Natural killer cell treated with Interleukin-12 subunit alpha and Interleukin-12 subunit beta and Interleukin-15 and Interleukin-18, amount 100 ng/mL, for 72 hours (primary cell): ENCODE measurements at regions not wholly inside any gene's neighbourhood (a gene's known extent, or its start where the extent isn't known, plus 50 kb on each side); places are given as distances from the start of the nearest gene placed in this dataset.

Experiments
- ATAC-seq, 2 donors: fragments of 150-1000 bp; cut with Tn5 transposase in 1 of 2; sonication (Bioruptor Pico), chemical (Tn5 transposase) in 1 of 2; 2 replicates each; pipeline ENCODE4 v1.10.0; 2021
- DNase-seq: peaks from one replicate; pipeline ENCODE4 v3.0.0; 2022; ENCODE audit warnings: low spot score
- H3K27ac Mint-ChIP-seq, 2 donors: 1 replicate in 1 of 2; 2 replicates in 1 of 2; pipeline ENCODE4 v1.8.0; 2022; ENCODE audit warnings: mixed read lengths in 2 of 2, mild to moderate bottlenecking in 1 of 2, moderate library complexity in 1 of 2
- H3K27me3 Mint-ChIP-seq, 2 donors: 1 replicate in 1 of 2; 2 replicates in 1 of 2; pipeline ENCODE4 v1.8.0; 2022; ENCODE audit warnings: mixed read lengths in 2 of 2
- H3K36me3 Mint-ChIP-seq: one replicate; pipeline ENCODE4 v1.8.0; 2022; ENCODE audit warnings: mixed read lengths
- H3K4me1 Mint-ChIP-seq, 2 donors: 1 replicate in 1 of 2; 2 replicates in 1 of 2; pipeline ENCODE4 v1.8.0; 2022; ENCODE audit warnings: low read depth in 2 of 2, mixed read lengths in 2 of 2, mild to moderate bottlenecking in 1 of 2
- H3K4me3 Mint-ChIP-seq: one replicate; pipeline ENCODE4 v1.8.0; 2022; ENCODE audit warnings: mixed read lengths
- H3K9me3 Mint-ChIP-seq: 2 replicates; pipeline ENCODE4 v1.8.0; 2022; ENCODE audit warnings: mixed read lengths

DNA sequence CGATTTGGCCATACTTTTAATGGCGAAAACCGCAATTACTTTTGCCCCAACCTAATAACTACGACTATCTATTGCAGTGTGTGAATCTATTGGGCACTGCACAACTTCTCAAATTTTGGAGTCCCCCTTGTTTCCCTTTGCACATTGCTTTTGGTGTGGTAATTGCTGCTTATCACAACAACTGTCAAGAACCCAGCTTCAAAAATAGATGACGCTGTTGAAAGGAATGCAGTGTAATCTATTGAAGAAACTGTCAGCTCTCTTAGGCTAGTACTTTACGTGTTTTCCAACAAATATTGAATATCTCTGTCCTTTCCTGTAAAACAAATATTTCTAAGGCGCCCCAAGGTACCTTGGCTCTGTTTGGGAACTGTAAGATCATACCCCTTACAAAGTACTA is 222.8 kb upstream of the UBE2E2 start:
- Mint-ChIP-seq H3K27me3 (no peaks in the 10 kb centered on the region), H3K36me3 (no peaks in the 10 kb centered on the region), H3K4me3 (no peak overlapping the region), H3K9me3 (peaks cover 3% of the 10 kb centered on the region), H3K27ac (no peak overlapping the region), H3K4me1 (no peaks in the 10 kb centered on the region)
- DNase-seq (no peak), ATAC-seq (no peak)

- no peaks in the 10 kb centered on the region for H3K27me3 Mint-ChIP-seq
- ATAC-seq, result no peak
- no peak overlapping the region for H3K4me3 Mint-ChIP-seq
- H3K9me3 Mint-ChIP-seq, result peaks cover 3% of the 10 kb centered on the region
- H3K4me1 Mint-ChIP-seq, result no peaks in the 10 kb centered on the region
- no peak for DNase-seq
- H3K27ac Mint-ChIP-seq, result no peak overlapping the region
- H3K36me3 Mint-ChIP-seq, result no peaks in the 10 kb centered on the region
Observed at GRCh38 chr3:22981166-22981565, 222.0 kb upstream of the UBE2E2 start.

- Mint-ChIP-seq H3K36me3 (no peaks in the 10 kb centered on the region), H3K4me3 (no peak overlapping the region), H3K27me3 (no peaks in the 10 kb centered on the region), H3K9me3 (peaks cover 3% of the 10 kb centered on the region), H3K27ac (no peak overlapping the region), H3K4me1 (no peaks in the 10 kb centered on the region)
- DNase-seq, result no peak
- ATAC-seq, result no peak
Observed at GRCh38 chr3:22981861-22982260, 221.3 kb upstream of the UBE2E2 start.

GRCh38 chr3:22982981-22983587 is 220.0 kb upstream of the UBE2E2 start:
- Mint-ChIP-seq H3K27me3 (no peaks in the 10 kb centered on the region), H3K27ac (no peak overlapping the region), H3K9me3 (peaks cover 3% of the 10 kb centered on the region), H3K4me1 (no peaks in the 10 kb centered on the region), H3K36me3 (no peaks in the 10 kb centered on the region), H3K4me3 (no peak overlapping the region)
- ATAC-seq (no peak), DNase-seq (no peak)

DNA sequence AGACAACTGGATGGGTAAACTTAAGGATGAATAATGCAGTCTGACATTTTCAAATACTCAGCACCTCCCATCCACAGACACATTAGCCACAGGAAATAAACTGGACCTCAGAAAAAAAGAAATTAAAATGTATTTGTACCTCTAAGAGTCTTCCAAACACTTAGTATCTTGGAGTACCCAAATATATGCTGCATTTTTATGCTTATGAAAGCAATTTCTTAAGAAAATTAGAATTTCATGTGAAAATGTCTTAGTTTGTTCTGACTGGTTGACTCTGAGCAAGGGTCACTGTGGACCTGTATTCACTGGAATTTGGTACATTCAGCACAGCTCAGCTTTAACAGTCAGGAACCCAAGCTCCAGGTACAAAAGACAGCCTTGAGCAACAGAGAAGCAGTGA is 216.2 kb upstream of the UBE2E2 start:
- H3K4me3 Mint-ChIP-seq, result no peak overlapping the region
- H3K36me3 Mint-ChIP-seq, result no peaks in the 10 kb centered on the region
- peaks cover 0 to 3% of the 10 kb centered on the region in 2 donors for H3K27me3 Mint-ChIP-seq
- H3K4me1 Mint-ChIP-seq, result no peaks in the 10 kb centered on the region
- ATAC-seq (no peak), DNase-seq (no peak)
- peaks cover 7% of the 10 kb centered on the region for H3K9me3 Mint-ChIP-seq
- no peak overlapping the region for H3K27ac Mint-ChIP-seq

DNA sequence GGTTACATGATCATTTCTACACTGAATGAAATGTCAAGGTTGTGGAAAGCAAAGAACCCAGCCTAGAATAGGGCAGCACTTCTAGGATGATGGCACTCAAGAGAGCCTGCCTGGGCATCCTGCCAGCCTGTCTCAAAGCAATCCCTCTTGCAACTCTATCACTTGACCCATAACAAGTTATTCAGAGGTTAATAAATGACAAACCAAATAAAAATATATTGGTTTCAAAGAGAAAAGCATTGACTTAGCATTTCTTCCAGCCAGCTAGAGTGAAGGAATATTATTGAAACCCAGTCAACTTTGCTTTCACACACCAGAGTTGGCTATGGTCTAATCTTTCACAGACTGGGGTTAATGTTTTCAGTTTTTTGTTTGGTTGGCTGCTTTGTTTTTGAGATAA is 214.6 kb upstream of the UBE2E2 start:
- Mint-ChIP-seq H3K36me3 (no peaks in the 10 kb centered on the region), H3K27ac (no peak overlapping the region), H3K27me3 (peaks cover 0 to 3% of the 10 kb centered on the region in 2 donors), H3K4me1 (no peaks in the 10 kb centered on the region), H3K9me3 (peaks cover 7% of the 10 kb centered on the region), H3K4me3 (no peak overlapping the region)
- DNase-seq, result no peak
- no peak for ATAC-seq

GRCh38 chr3:22989716-22990115 is 213.4 kb upstream of the UBE2E2 start:
- ATAC-seq (no peak), DNase-seq (no peak)
- H3K27me3 Mint-ChIP-seq, result peaks cover 0 to 3% of the 10 kb centered on the region in 2 donors
- peaks cover 4% of the 10 kb centered on the region for H3K9me3 Mint-ChIP-seq
- H3K36me3 Mint-ChIP-seq, result no peaks in the 10 kb centered on the region
- H3K27ac Mint-ChIP-seq, result no peak overlapping the region
- H3K4me3 Mint-ChIP-seq, result no peak overlapping the region
- H3K4me1 Mint-ChIP-seq, result no peaks in the 10 kb centered on the region

- Mint-ChIP-seq H3K27ac (no peak overlapping the region), H3K36me3 (no peaks in the 10 kb centered on the region), H3K9me3 (peaks cover 4% of the 10 kb centered on the region), H3K4me1 (no peaks in the 10 kb centered on the region), H3K27me3 (peaks cover 0 to 3% of the 10 kb centered on the region in 2 donors), H3K4me3 (no peak overlapping the region)
- DNase-seq (peak; percentile 61), ATAC-seq (peak; percentile 20)
Observed at GRCh38 chr3:22990291-22991200, 212.6 kb upstream of the UBE2E2 start.

- Mint-ChIP-seq H3K27ac (no peak overlapping the region), H3K9me3 (no peaks in the 10 kb centered on the region), H3K27me3 (no peaks in the 10 kb centered on the region), H3K4me1 (no peaks in the 10 kb centered on the region), H3K36me3 (no peaks in the 10 kb centered on the region), H3K4me3 (no peak overlapping the region)
- no peak for ATAC-seq
- DNase-seq, result no peak
Observed at GRCh38 chr3:22994781-22995180, 208.3 kb upstream of the UBE2E2 start.

DNA sequence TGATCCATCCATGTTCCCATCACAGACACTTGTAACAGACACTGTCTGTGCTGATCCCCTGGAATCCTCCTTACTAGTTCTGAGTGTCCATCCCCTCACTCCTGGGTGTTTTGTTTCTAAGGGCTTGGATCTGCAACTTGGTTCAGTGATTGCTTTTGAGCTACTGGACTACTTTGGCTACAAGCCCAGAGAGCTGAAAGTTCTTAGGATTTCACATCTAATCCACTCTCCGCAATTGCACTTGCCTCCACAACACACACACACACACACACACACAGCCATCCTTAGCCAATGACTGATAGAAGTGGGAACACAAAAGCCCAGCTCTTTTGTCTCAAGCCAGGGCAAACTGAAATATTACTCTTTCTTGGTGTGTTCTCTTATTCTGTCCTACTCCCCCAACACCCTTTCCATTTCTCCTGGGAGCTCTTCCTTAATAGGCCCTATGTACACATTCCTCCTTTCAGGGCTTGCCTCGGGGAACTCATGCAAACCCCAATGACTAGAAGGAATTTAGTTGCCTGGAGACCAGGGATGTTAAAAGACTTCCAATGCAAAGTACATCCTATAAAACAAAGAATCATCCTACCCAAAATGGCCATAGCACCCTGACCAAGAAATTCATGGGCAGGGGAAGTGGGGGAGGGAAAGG is 206.1 kb upstream of the UBE2E2 start:
- H3K4me1 Mint-ChIP-seq, result no peaks in the 10 kb centered on the region

GRCh38 chr3:23000371-23000770 is 202.8 kb upstream of the UBE2E2 start:
- no peaks in the 10 kb centered on the region for H3K36me3 Mint-ChIP-seq
- no peaks in the 10 kb centered on the region for H3K27me3 Mint-ChIP-seq
- H3K4me1 Mint-ChIP-seq, result no peaks in the 10 kb centered on the region
- ATAC-seq, result peak in 1 of 2 donors; percentile 9
- H3K9me3 Mint-ChIP-seq, result no peaks in the 10 kb centered on the region
- DNase-seq, result no peak
- no peak overlapping the region for H3K4me3 Mint-ChIP-seq
- no peak overlapping the region for H3K27ac Mint-ChIP-seq

More for the DNA sequence above, 206.1 kb upstream of the UBE2E2 start:
- H3K36me3 Mint-ChIP-seq, result no peaks in the 10 kb centered on the region
- no peak overlapping the region for H3K4me3 Mint-ChIP-seq
- DNase-seq, result no peak
- no peak for ATAC-seq
- H3K27ac Mint-ChIP-seq, result no peak overlapping the region
- H3K9me3 Mint-ChIP-seq, result no peaks in the 10 kb centered on the region
- no peaks in the 10 kb centered on the region for H3K27me3 Mint-ChIP-seq

DNA sequence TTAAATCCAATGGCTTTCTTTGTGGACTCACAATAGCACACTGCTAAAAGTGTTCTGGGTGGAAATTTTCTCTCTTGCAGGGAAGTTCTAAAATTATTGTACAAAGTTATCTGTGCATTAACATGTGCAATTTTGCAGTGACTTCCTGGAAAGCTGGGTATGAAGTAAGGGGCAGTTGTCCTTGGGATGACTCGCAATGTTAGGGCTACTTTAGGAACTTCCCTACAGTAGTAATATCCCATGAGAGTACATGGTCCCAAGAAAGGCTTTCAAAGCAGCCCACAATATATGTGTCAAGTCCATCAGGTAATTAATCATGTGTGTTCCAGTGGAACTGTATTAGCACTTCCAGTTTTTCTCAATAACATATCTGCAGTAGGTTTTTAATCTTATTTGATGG is 201.0 kb upstream of the UBE2E2 start:
- H3K9me3 Mint-ChIP-seq, result no peaks in the 10 kb centered on the region
- DNase-seq, result no peak
- H3K27me3 Mint-ChIP-seq, result no peaks in the 10 kb centered on the region
- no peak overlapping the region for H3K27ac Mint-ChIP-seq
- no peak for ATAC-seq
- H3K4me3 Mint-ChIP-seq, result no peak overlapping the region
- no peaks in the 10 kb centered on the region for H3K4me1 Mint-ChIP-seq
- no peaks in the 10 kb centered on the region for H3K36me3 Mint-ChIP-seq

GRCh38 chr3:23002836-23003732 is 200.0 kb upstream of the UBE2E2 start:
- no peak for ATAC-seq

More at GRCh38 chr3:23002836-23003732, 200.0 kb upstream of the UBE2E2 start:
- no peaks in the 10 kb centered on the region for H3K9me3 Mint-ChIP-seq
- H3K27me3 Mint-ChIP-seq, result no peaks in the 10 kb centered on the region
- no peak for DNase-seq
- H3K4me1 Mint-ChIP-seq, result no peaks in the 10 kb centered on the region
- H3K36me3 Mint-ChIP-seq, result no peaks in the 10 kb centered on the region
- no peak overlapping the region for H3K27ac Mint-ChIP-seq
- no peak overlapping the region for H3K4me3 Mint-ChIP-seq
